ENCODE measurements at regions not wholly inside any gene's neighbourhood (a gene's known extent, or its start where the extent isn't known, plus 50 kb on each side); places are given as distances from the start of the nearest gene placed in this dataset.

DNA sequence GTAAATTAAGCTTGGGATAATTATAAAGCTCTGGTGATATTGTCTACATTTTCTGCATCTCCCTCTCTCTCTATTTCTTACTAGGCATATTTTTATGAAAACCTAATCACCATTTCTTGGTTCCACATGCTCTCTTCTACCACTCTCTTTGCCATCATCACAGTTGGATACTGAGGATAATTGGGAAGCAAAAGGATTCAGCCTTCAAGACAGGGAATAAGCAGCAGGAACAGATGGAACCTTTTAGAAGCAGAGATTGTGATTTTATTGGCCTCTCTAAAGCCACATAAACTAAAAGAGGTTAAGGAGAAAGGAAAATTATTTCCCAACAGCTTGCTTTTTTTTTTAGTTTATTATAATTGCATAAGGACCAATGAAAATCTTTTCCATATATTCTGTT, 226.3 kb upstream of the SPHKAP start:
- Histone ChIP-seq H3K36me3 (ENCODE audit: control insufficient read depth in 2 of 2, insufficient read depth in 2 of 2, low read length in 2 of 2) (no peaks in the 10 kb centered on the region), H3K27me3 (ENCODE audit: control insufficient read depth in 2 of 2, insufficient read depth in 2 of 2, low read length in 2 of 2) (no peaks in the 10 kb centered on the region), H3K4me3 (ENCODE audit: low read length in 2 of 2) (no peak overlapping the region), H3K27ac (ENCODE audit: low read depth in 2 of 2, low read length in 2 of 2) (no peak overlapping the region), H3K9ac (ENCODE audit: low read depth in 1 of 2, low read length in 2 of 2) (no peak overlapping the region), H3K9me3 (ENCODE audit: control insufficient read depth in 2 of 2, low read length in 2 of 2) (no peaks in the 10 kb centered on the region), H3K4me1 (ENCODE audit: control insufficient read depth in 2 of 2, insufficient read depth in 2 of 2, low read length in 2 of 2) (no peaks in the 10 kb centered on the region)

DNA sequence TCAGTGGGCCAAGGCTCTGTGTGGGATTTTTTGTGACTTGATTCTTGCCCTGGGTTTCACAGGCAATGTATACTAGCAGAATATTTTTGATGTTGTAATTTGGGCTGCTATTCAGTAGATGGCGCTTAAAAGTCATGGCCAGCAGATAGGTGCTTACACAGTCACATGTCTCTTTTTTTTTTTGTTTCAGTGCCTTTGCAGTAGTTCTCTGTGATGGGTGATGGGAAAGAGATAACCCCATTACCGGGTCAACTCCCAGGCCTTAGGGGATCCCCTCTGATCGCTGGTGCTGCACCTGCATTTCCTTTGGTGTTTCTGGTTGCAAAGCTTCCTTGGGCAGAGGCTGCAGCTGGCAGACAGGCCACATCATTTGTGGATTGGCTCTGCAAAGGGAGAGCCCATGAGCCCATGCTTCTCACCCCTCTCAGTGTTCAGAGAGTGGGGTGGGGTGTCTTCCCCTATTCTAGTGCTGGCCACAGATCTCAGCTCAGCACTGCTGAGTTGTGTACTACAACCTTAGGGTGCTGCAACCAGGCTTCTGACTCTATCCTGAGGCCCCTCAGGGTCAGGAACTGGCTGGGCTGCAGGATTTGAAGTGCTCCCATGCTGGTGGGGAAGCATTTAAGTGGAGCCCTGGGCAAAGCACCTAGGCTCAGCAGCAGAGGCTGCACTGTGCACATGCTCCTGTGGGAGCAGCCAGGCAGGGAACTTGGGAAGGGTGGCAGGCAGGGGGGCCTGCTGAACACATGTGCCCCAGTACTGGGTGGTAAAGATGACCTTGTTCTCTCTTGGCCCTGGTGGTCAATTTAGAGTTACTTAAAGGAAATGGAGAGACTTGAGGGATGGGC, 219.8 kb upstream of the SPHKAP start:
- H3K4me1 ChIP-seq (ENCODE audit: control insufficient read depth in 2 of 2, insufficient read depth in 2 of 2, low read length in 2 of 2) = no peaks in the 10 kb centered on the region
- H3K9me3 ChIP-seq (ENCODE audit: control insufficient read depth in 2 of 2, low read length in 2 of 2) = no peaks in the 10 kb centered on the region
- H3K27me3 ChIP-seq (ENCODE audit: control insufficient read depth in 2 of 2, insufficient read depth in 2 of 2, low read length in 2 of 2) = no peaks in the 10 kb centered on the region
- H3K9ac ChIP-seq (ENCODE audit: low read depth in 1 of 2, low read length in 2 of 2) = no peak overlapping the region
- no peak overlapping the region for H3K4me3 ChIP-seq (ENCODE audit: low read length in 2 of 2)
- no peak overlapping the region for H3K27ac ChIP-seq (ENCODE audit: low read depth in 2 of 2, low read length in 2 of 2)
- H3K36me3 ChIP-seq (ENCODE audit: control insufficient read depth in 2 of 2, insufficient read depth in 2 of 2, low read length in 2 of 2) = no peaks in the 10 kb centered on the region

DNA sequence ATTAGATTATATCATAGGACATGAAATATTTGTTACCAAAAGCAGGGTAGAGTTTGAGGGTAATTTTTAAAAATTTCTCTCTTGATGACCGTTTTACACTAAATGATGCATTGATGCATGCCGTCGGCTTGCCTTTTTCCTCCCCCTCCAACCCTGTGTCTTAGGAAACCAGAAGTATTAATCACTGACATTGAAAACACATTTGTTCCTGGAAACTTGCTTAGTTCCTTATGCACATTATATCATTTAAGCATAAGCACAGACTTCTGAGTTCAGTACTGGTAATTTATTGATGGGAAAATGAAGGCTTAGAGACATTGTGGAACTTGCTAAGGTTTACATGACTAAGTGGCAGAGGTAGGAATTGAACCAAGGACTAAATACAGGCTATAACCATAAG, 206.3 kb upstream of the SPHKAP start:
- H3K9me3 ChIP-seq (ENCODE audit: control insufficient read depth in 2 of 2, low read length in 2 of 2) = no peaks in the 10 kb centered on the region
- no peak overlapping the region for H3K9ac ChIP-seq (ENCODE audit: low read depth in 1 of 2, low read length in 2 of 2)
- H3K4me1 ChIP-seq (ENCODE audit: control insufficient read depth in 2 of 2, insufficient read depth in 2 of 2, low read length in 2 of 2) = no peaks in the 10 kb centered on the region
- no peak overlapping the region for H3K4me3 ChIP-seq (ENCODE audit: low read length in 2 of 2)
- no peak overlapping the region for H3K27ac ChIP-seq (ENCODE audit: low read depth in 2 of 2, low read length in 2 of 2)
- no peaks in the 10 kb centered on the region for H3K36me3 ChIP-seq (ENCODE audit: control insufficient read depth in 2 of 2, insufficient read depth in 2 of 2, low read length in 2 of 2)
- H3K27me3 ChIP-seq (ENCODE audit: control insufficient read depth in 2 of 2, insufficient read depth in 2 of 2, low read length in 2 of 2) = no peaks in the 10 kb centered on the region

DNA sequence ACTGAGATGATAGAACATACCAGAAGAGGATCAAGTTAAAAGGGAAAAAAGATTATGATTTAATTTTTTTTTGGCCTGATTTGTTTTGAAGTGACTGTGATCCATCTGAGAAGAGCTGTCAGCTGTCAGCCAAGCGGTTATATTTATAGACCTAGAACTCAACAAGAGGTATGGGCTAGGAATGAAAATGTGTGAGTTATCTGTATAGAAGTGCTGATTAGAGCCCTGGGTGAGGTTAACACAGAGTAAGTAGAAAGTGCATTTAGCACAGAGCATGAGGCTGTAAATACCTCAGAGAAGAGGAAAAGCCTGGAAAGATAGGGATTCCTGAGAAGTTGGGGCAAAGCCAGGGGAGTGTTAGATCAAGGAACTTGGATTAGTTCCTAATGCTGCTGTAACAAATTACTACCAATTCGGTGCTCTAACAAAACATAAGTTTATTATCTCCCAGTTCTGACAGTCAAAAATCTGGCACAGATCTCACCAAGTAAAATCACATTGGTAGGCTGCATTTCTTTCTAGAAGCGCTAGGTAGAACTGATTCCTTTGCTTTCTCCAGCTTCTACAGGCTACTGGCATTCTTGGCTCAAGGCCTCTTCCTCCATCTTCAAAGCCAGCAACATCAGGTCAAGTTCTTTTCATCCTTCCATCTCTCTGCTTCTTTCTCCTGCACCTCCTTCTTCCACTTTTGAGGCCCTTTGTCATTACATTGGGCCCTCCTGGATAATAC, 197.4 kb upstream of the SPHKAP start:
- Histone ChIP-seq H3K36me3 (ENCODE audit: control insufficient read depth in 2 of 2, insufficient read depth in 2 of 2, low read length in 2 of 2) (no peaks in the 10 kb centered on the region), H3K4me3 (ENCODE audit: low read length in 2 of 2) (no peak overlapping the region), H3K27me3 (ENCODE audit: control insufficient read depth in 2 of 2, insufficient read depth in 2 of 2, low read length in 2 of 2) (no peaks in the 10 kb centered on the region), H3K4me1 (ENCODE audit: control insufficient read depth in 2 of 2, insufficient read depth in 2 of 2, low read length in 2 of 2) (no peaks in the 10 kb centered on the region), H3K9me3 (ENCODE audit: control insufficient read depth in 2 of 2, low read length in 2 of 2) (no peaks in the 10 kb centered on the region), H3K27ac (ENCODE audit: low read depth in 2 of 2, low read length in 2 of 2) (no peak overlapping the region), H3K9ac (ENCODE audit: low read depth in 1 of 2, low read length in 2 of 2) (no peak overlapping the region)

DNA sequence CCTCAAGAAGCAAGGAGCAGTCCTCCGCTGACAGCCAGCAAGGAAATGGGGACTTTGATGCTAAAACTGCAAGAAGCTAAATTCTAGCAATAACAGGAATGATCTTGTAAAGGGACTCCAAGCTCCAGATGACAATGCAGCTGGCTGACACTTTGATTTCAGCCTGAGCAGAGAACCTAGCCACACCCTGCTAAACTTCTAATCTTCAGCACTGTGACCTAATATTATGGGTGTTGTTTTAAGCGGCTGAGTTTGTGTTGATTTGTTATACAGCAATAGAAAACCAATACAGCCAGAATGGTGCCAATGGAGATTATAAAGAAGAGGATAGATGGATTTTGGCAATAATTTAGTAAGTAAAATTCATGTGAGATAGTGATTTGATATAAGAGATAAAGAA, 196.7 kb upstream of the SPHKAP start:
- H3K27me3 ChIP-seq (ENCODE audit: control insufficient read depth in 2 of 2, insufficient read depth in 2 of 2, low read length in 2 of 2) = no peaks in the 10 kb centered on the region
- H3K9ac ChIP-seq (ENCODE audit: low read depth in 1 of 2, low read length in 2 of 2) = no peak overlapping the region
- H3K4me3 ChIP-seq (ENCODE audit: low read length in 2 of 2) = no peak overlapping the region
- no peaks in the 10 kb centered on the region for H3K36me3 ChIP-seq (ENCODE audit: control insufficient read depth in 2 of 2, insufficient read depth in 2 of 2, low read length in 2 of 2)
- H3K27ac ChIP-seq (ENCODE audit: low read depth in 2 of 2, low read length in 2 of 2) = no peak overlapping the region
- H3K9me3 ChIP-seq (ENCODE audit: control insufficient read depth in 2 of 2, low read length in 2 of 2) = no peaks in the 10 kb centered on the region
- no peaks in the 10 kb centered on the region for H3K4me1 ChIP-seq (ENCODE audit: control insufficient read depth in 2 of 2, insufficient read depth in 2 of 2, low read length in 2 of 2)

DNA sequence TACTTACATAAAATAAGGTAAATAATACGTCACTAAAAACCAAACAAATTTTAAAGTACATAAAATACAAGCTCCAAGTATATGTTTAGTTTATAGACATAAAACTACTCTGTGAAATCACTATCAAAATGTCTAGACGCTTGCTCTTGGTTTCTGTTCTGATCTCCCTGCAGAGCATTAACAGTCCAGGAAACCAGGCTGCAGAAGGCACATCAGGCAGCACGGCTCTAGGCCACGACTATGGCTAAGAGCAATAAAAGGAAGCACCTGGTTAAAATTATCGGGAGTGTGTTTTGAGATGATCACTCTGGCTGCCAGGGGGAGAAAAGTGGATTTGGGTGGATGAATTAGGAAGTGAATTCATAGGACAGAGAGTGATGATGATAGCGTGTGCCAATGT, 196.0 kb upstream of the SPHKAP start:
- H3K9me3 ChIP-seq (ENCODE audit: control insufficient read depth in 2 of 2, low read length in 2 of 2) = no peaks in the 10 kb centered on the region
- no peaks in the 10 kb centered on the region for H3K36me3 ChIP-seq (ENCODE audit: control insufficient read depth in 2 of 2, insufficient read depth in 2 of 2, low read length in 2 of 2)
- H3K27me3 ChIP-seq (ENCODE audit: control insufficient read depth in 2 of 2, insufficient read depth in 2 of 2, low read length in 2 of 2) = no peaks in the 10 kb centered on the region
- H3K4me1 ChIP-seq (ENCODE audit: control insufficient read depth in 2 of 2, insufficient read depth in 2 of 2, low read length in 2 of 2) = no peaks in the 10 kb centered on the region
- no peak overlapping the region for H3K4me3 ChIP-seq (ENCODE audit: low read length in 2 of 2)
- H3K9ac ChIP-seq (ENCODE audit: low read depth in 1 of 2, low read length in 2 of 2) = no peak overlapping the region
- H3K27ac ChIP-seq (ENCODE audit: low read depth in 2 of 2, low read length in 2 of 2) = no peak overlapping the region

DNA sequence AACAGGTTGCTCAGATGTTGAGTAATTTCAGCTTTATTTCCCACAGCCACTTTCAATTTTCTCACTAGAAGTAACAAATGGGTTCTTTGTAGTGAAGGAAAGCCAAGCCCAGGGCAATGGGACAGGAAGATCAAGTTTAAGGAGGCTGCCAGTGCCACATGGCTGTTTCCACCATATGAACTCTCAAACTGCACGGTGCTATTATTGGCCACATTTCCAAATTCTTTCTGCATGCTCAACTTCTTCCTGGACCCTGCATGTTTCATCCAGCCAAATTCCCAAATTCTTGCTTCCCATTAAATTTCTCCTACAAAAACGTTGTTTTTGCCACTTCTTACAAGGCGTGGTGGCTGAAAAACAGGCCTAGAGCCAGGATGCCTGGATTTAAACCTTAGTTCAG, 193.3 kb upstream of the SPHKAP start:
- Histone ChIP-seq H3K9me3 (ENCODE audit: control insufficient read depth in 2 of 2, low read length in 2 of 2) (no peaks in the 10 kb centered on the region), H3K27ac (ENCODE audit: low read depth in 2 of 2, low read length in 2 of 2) (no peak overlapping the region), H3K4me1 (ENCODE audit: control insufficient read depth in 2 of 2, insufficient read depth in 2 of 2, low read length in 2 of 2) (no peaks in the 10 kb centered on the region), H3K27me3 (ENCODE audit: control insufficient read depth in 2 of 2, insufficient read depth in 2 of 2, low read length in 2 of 2) (no peaks in the 10 kb centered on the region), H3K9ac (ENCODE audit: low read depth in 1 of 2, low read length in 2 of 2) (no peak overlapping the region), H3K36me3 (ENCODE audit: control insufficient read depth in 2 of 2, insufficient read depth in 2 of 2, low read length in 2 of 2) (no peaks in the 10 kb centered on the region), H3K4me3 (ENCODE audit: low read length in 2 of 2) (no peak overlapping the region)

DNA sequence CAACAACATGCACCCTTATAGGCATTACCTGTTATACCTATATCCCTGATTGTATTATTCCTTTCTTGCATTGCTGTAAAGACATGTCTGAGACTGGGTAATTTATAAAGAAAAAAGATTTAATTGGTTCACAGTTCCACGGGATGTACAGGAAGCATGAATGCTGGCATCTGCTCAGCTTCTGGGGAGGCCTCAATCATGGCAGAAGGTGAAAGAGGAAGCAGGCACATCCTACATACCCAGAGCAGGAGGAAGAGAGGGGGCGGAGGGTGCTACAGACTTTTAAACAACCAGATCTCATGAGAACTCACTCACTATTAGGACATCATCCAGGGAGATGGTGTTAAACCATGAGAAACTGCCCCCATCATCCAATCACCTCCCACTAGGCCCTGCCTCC, 191.7 kb upstream of the SPHKAP start:
- H3K9ac ChIP-seq (ENCODE audit: low read depth in 1 of 2, low read length in 2 of 2) = no peak overlapping the region
- H3K27ac ChIP-seq (ENCODE audit: low read depth in 2 of 2, low read length in 2 of 2) = no peak overlapping the region
- H3K4me3 ChIP-seq (ENCODE audit: low read length in 2 of 2) = no peak overlapping the region
- H3K36me3 ChIP-seq (ENCODE audit: control insufficient read depth in 2 of 2, insufficient read depth in 2 of 2, low read length in 2 of 2) = no peaks in the 10 kb centered on the region
- H3K27me3 ChIP-seq (ENCODE audit: control insufficient read depth in 2 of 2, insufficient read depth in 2 of 2, low read length in 2 of 2) = no peaks in the 10 kb centered on the region
- no peaks in the 10 kb centered on the region for H3K9me3 ChIP-seq (ENCODE audit: control insufficient read depth in 2 of 2, low read length in 2 of 2)
- H3K4me1 ChIP-seq (ENCODE audit: control insufficient read depth in 2 of 2, insufficient read depth in 2 of 2, low read length in 2 of 2) = no peaks in the 10 kb centered on the region

DNA sequence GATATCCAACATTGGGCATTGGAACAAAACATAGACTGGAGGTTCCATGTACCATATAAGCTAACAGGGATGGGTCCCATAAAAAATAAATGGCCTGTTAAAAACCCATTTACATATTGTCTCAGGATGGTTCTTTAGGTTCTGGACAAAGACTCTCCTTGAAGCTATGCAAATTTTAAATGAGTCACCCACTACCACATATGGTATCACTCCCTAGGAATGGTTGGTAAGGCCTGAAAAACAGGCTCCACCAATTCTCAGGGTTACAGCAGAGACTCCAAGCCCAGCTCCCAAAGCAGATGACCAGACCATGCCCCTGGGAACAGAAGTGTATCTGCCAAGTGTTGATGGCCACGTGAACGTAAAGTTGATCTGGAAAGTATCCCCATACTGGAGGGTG, 190.7 kb upstream of the SPHKAP start:
- Histone ChIP-seq H3K4me3 (ENCODE audit: low read length in 2 of 2) (no peak overlapping the region), H3K27me3 (ENCODE audit: control insufficient read depth in 2 of 2, insufficient read depth in 2 of 2, low read length in 2 of 2) (no peaks in the 10 kb centered on the region), H3K36me3 (ENCODE audit: control insufficient read depth in 2 of 2, insufficient read depth in 2 of 2, low read length in 2 of 2) (no peaks in the 10 kb centered on the region), H3K9ac (ENCODE audit: low read depth in 1 of 2, low read length in 2 of 2) (no peak overlapping the region), H3K27ac (ENCODE audit: low read depth in 2 of 2, low read length in 2 of 2) (no peak overlapping the region), H3K4me1 (ENCODE audit: control insufficient read depth in 2 of 2, insufficient read depth in 2 of 2, low read length in 2 of 2) (no peaks in the 10 kb centered on the region), H3K9me3 (ENCODE audit: control insufficient read depth in 2 of 2, low read length in 2 of 2) (no peaks in the 10 kb centered on the region)

DNA sequence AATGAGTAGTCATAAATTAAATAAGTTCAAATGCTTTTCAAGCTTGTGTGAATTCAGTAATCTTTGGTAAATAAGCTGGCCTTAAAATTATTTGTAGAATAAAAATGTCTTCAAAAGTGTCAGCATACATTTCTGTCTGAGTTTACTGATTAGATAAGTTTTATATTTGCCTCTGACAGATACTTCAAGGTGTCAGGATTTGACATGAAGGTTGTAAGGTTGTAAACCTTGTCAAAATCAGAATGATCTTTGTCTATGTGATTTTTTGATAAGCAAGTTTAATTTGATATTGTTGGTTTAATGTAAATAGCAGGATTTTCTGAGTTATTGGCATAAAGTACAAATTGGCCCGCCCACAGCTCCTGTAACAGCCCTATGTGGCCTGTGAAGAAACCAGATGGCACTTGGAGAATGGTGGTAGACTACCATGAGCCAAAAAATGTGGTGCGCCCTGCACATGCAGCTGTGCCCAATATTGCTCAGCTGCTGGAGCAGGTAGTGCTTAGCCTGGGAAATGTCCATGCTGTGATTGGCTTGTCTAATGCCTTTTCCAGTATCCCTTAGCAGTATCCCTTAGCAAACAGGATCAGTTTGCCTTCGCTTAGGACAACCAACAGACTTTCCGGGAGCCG, 188.0 kb upstream of the SPHKAP start:
- Histone ChIP-seq H3K9me3 (ENCODE audit: control insufficient read depth in 2 of 2, low read length in 2 of 2) (no peaks in the 10 kb centered on the region), H3K27ac (ENCODE audit: low read depth in 2 of 2, low read length in 2 of 2) (no peak overlapping the region), H3K4me1 (ENCODE audit: control insufficient read depth in 2 of 2, insufficient read depth in 2 of 2, low read length in 2 of 2) (no peaks in the 10 kb centered on the region), H3K27me3 (ENCODE audit: control insufficient read depth in 2 of 2, insufficient read depth in 2 of 2, low read length in 2 of 2) (no peaks in the 10 kb centered on the region), H3K9ac (ENCODE audit: low read depth in 1 of 2, low read length in 2 of 2) (no peak overlapping the region), H3K4me3 (ENCODE audit: low read length in 2 of 2) (no peak overlapping the region), H3K36me3 (ENCODE audit: control insufficient read depth in 2 of 2, insufficient read depth in 2 of 2, low read length in 2 of 2) (no peaks in the 10 kb centered on the region)

All from mucosa of rectum (tissue), 2 donors.